ENCODE measurements at regions not wholly inside any gene's neighbourhood (a gene's known extent, or its start where the extent isn't known, plus 50 kb on each side); places are given as distances from the start of the nearest gene placed in this dataset.

DNA sequence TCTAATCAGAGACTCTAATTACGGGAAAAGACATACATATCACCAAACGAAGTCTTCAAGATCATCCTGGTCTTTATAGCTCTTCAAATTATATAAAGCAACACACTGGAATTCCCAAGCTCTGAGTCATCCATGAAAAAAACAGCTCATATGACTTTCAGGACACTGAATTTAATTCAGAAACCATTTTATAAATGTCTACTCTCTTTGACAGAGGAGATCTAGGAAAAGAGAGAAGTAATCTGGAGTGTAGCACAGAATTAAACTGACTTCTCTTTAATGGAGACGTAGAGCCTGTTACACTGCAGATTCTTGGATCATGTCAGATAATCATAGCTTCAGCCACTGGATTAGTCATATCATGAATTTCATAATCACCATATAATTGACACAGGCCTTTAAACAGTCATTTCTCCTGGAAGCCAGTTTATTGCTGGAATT lies 86.8 kb upstream of the WSB1 start:
- no peak for TF ChIP-seq POLR2A (IDR thresholded peaks at IDR 0.05)
- no peak for TF ChIP-seq POLR2AphosphoS5 (IDR thresholded peaks at IDR 0.05)
